DND-41 (cell line): ENCODE measurements at regions not wholly inside any gene's neighbourhood (a gene's known extent, or its start where the extent isn't known, plus 50 kb on each side); places are given as distances from the start of the nearest gene placed in this dataset.
"Not testable (repeated sequence)": the region's sequence is repeated elsewhere in the genome, so short reads cannot be mapped to it uniquely, and the experiment has no call there.

ENCODE experiments used
- ATAC-seq: fragments of 200-7000 bp; cut with Tn5 transposase; 3 replicates; pipeline ENCODE4 v1.9.1; 2021; ENCODE audit warnings: low read depth; ENCODE audit not compliant: insufficient read depth
- DNase-seq: peaks from one replicate; pipeline ENCODE4 v3.0.0-alpha.2; 2020
- H2AFZ ChIP-seq: 2 replicates; pipeline ENCODE4 v1.6.0; 2012; ENCODE audit warnings: low read depth, low read length
- H3K27ac ChIP-seq: 2 replicates; pipeline ENCODE4 v1.5.1; 2012; ENCODE audit warnings: low read length, inconsistent platforms
- H3K27me3 ChIP-seq: fragments of 200-600 bp; sonication (generic); 2 replicates; pipeline ENCODE4 v1.6.0; 2012; ENCODE audit warnings: low read length, mild to moderate bottlenecking, inconsistent platforms; ENCODE audit not compliant: insufficient read depth, poor library complexity
- H3K36me3 ChIP-seq: 2 replicates; pipeline ENCODE4 v1.5.1; 2012; ENCODE audit warnings: low read length, inconsistent platforms; ENCODE audit not compliant: insufficient read depth
- H3K4me1 ChIP-seq: 2 replicates; pipeline ENCODE4 v1.5.1; 2012; ENCODE audit warnings: mild to moderate bottlenecking, low read length; ENCODE audit not compliant: insufficient read depth
- H3K4me2 ChIP-seq: 2 replicates; pipeline ENCODE4 v1.6.0; 2012; ENCODE audit warnings: mild to moderate bottlenecking, moderate library complexity, low read length, inconsistent platforms; ENCODE audit not compliant: insufficient read depth
- H3K4me3 ChIP-seq, 2 experiments: fragments of 200-600 bp in 1 of 2; shearing (Covaris generic) in 1 of 2; 2 replicates each; pipeline ENCODE4 v1.5.1; 2012 to 2016; ENCODE audit warnings: inconsistent platforms in 2 of 2, low read length in 2 of 2, mild to moderate bottlenecking in 2 of 2, low read depth in 1 of 2, moderate library complexity in 1 of 2
- H3K79me2 ChIP-seq: 2 replicates; pipeline ENCODE4 v1.6.0; 2012; ENCODE audit warnings: low read length, inconsistent platforms; ENCODE audit not compliant: insufficient read depth
- H3K9ac ChIP-seq: 2 replicates; pipeline ENCODE4 v1.6.0; 2012; ENCODE audit warnings: low read depth, mild to moderate bottlenecking, inconsistent platforms, low read length, moderate library complexity
- H3K9me3 ChIP-seq: 2 replicates; pipeline ENCODE4 v1.5.1; 2012; ENCODE audit warnings: low read length, moderate library complexity, mild to moderate bottlenecking, inconsistent platforms; ENCODE audit not compliant: insufficient read depth, severe bottlenecking
- H4K20me1 ChIP-seq: 2 replicates; pipeline ENCODE4 v1.6.0; 2012; ENCODE audit warnings: low read length; ENCODE audit not compliant: insufficient read depth
- EZH2 ChIP-seq: IDR thresholded peaks from 3 replicates; pipeline ENCODE4 v1.6.1; 2012; ENCODE audit warnings: borderline replicate concordance, low read depth, mild to moderate bottlenecking, moderate library complexity, low read length, inconsistent platforms; ENCODE audit not compliant: severe bottlenecking
- TF ChIP-seq, protein P1 (sequence below): IDR thresholded peaks from 2 replicates; pipeline ENCODE4 v1.5.1; 2012; ENCODE audit warnings: borderline replicate concordance, low read length, moderate library complexity, mild to moderate bottlenecking; ENCODE audit not compliant: poor library complexity, severe bottlenecking; ENCODE audit errors: extremely low read depth

DNA sequence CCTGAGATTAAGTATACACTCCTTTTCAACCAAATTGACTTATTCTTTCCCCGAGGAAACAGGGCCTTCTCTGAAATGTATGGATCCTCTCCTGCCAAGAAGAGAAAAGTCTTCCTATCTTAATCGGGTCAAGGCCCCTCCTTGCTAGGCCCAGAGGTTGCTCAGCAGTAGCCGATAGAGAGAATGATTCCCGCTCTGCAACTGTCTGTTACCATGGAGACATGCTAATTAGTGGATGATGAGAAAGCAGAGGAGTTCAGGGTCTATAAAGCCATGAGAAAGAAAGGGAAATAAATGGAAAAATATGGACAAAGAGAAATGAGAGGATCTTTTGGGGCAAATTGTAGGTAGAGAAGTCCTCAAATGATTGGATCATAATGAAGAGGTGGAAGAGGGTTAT lies 103.5 kb downstream of the POU4F1 start:
- H3K27me3 ChIP-seq: peaks cover 4% of the 10 kb centered on the region
- ATAC-seq (no peak), DNase-seq (no peak)
- no peaks in the 10 kb centered on the region for H3K36me3 ChIP-seq
- H3K9me3 ChIP-seq: no peaks in the 10 kb centered on the region
- no peak overlapping the region for H2AFZ ChIP-seq
- no peaks in the 10 kb centered on the region for H4K20me1 ChIP-seq
- no peak overlapping the region for H3K4me2 ChIP-seq
- H3K27ac ChIP-seq: no peak overlapping the region
- TF ChIP-seq, protein P1, sequence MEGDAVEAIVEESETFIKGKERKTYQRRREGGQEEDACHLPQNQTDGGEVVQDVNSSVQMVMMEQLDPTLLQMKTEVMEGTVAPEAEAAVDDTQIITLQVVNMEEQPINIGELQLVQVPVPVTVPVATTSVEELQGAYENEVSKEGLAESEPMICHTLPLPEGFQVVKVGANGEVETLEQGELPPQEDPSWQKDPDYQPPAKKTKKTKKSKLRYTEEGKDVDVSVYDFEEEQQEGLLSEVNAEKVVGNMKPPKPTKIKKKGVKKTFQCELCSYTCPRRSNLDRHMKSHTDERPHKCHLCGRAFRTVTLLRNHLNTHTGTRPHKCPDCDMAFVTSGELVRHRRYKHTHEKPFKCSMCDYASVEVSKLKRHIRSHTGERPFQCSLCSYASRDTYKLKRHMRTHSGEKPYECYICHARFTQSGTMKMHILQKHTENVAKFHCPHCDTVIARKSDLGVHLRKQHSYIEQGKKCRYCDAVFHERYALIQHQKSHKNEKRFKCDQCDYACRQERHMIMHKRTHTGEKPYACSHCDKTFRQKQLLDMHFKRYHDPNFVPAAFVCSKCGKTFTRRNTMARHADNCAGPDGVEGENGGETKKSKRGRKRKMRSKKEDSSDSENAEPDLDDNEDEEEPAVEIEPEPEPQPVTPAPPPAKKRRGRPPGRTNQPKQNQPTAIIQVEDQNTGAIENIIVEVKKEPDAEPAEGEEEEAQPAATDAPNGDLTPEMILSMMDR: no peak
- no peak for TF ChIP-seq EZH2
- H3K4me3 ChIP-seq: no peak overlapping the region
- no peaks in the 10 kb centered on the region for H3K79me2 ChIP-seq
- no peak overlapping the region for H3K9ac ChIP-seq
- H3K4me1 ChIP-seq: no peaks in the 10 kb centered on the region

DNA sequence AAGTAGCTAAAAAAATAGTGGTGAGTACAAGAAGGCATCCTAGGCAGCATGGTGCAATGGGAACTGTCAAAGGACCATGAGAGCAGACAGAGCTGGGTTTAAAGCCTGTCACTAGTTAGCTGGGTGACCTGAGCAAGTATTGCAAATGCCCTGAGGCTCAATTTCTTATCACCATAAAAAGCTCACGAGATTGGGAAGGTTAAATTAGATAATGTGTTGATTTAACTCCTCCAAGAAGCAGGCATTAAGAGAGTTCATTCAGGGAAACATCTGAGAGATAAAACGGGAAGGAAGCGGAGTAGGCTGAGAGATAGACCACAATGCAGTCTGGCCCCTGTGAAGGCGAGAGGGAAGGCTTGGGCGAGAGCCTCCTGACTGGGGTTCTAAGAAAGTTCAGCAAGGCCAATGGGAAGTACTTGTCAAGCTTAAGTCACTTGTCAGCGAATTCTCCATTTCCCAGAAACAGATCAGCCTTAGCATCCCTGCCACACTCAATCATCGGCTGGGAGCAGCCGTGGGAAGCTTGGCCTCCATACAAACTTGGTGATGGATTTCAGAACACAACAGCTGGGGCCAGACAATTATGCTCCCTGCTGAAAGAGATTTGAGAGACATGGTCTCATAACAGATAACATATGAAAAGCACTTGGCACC lies 105.5 kb downstream of the POU4F1 start:
- Histone ChIP-seq H4K20me1 (no peaks in the 10 kb centered on the region), H3K27me3 (peaks cover 4% of the 10 kb centered on the region), H3K79me2 (no peaks in the 10 kb centered on the region), H3K36me3 (no peaks in the 10 kb centered on the region), H2AFZ (no peak overlapping the region), H3K4me2 (no peak overlapping the region), H3K4me3 (no peak overlapping the region), H3K9me3 (no peaks in the 10 kb centered on the region), H3K4me1 (no peaks in the 10 kb centered on the region), H3K9ac (no peak overlapping the region), H3K27ac (no peak overlapping the region)
- DNase-seq: no peak
- TF ChIP-seq, protein P1: no peak
- TF ChIP-seq EZH2: no peak
- no peak for ATAC-seq

DNA sequence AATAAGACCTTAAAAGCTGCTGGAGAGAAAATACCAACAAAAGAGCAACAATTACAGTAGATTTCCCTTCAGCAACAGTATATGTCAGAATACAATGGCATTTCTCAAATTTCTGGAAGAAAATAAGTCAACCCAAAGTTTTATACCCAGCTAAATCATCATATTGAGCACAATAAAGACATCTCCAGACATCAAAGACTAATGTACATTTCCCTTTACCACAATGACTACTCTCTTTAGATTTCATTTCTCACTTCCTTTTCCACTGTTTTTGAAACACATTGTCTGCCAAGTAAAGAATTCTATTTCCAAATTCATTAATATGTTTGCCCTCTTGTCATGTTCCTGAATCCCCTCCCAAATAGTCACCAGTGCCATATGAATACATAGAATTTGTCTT lies 111.4 kb downstream of the POU4F1 start:
- Histone ChIP-seq H3K27me3 (no peaks in the 10 kb centered on the region), H3K9ac (no peak overlapping the region), H3K4me3 (no peak overlapping the region), H3K9me3 (peaks cover 5% of the 10 kb centered on the region), H3K4me2 (no peak overlapping the region), H3K4me1 (no peaks in the 10 kb centered on the region), H3K36me3 (no peaks in the 10 kb centered on the region), H3K79me2 (no peaks in the 10 kb centered on the region), H3K27ac (no peak overlapping the region), H4K20me1 (no peaks in the 10 kb centered on the region), H2AFZ (no peak overlapping the region)
- DNase-seq (no peak), ATAC-seq (no peak)
- no peak for TF ChIP-seq EZH2
- TF ChIP-seq, protein P1: no peak

DNA sequence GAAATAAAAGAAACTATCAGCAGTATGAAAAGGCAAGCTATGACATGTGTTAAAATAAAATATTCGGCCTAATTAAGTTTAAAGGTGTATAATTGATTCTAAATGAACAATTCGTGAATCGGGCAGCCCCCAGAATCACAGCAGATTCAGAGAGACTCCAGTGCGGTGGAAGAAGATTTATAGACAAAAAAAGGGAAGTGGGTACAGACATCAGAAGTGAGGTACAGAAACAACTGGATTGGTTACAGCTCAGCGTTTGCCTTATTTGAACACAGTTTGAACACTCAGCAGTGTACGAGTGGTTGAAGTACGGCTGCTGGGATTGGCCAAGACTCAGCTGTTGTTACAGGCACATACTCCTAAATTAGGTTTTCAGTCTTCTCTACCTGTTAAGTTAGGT lies 113.1 kb downstream of the POU4F1 start:
- not testable (repeated sequence) for H3K4me3 ChIP-seq, H3K79me2 ChIP-seq, H3K4me2 ChIP-seq, H2AFZ ChIP-seq, H4K20me1 ChIP-seq, DNase-seq, H3K4me1 ChIP-seq, H3K36me3 ChIP-seq, H3K9ac ChIP-seq, ATAC-seq, H3K9me3 ChIP-seq, H3K27me3 ChIP-seq, H3K27ac ChIP-seq
